IPS-18a (cell line): ENCODE measurements at regions not wholly inside any gene's neighbourhood (a gene's known extent, or its start where the extent isn't known, plus 50 kb on each side); places are given as distances from the start of the nearest gene placed in this dataset.

ENCODE experiments used
- H3K27ac ChIP-seq: one replicate; pipeline ENCODE4 v1.5.1; 2013; ENCODE audit warnings: low read length
- H3K27me3 ChIP-seq: one replicate; pipeline ENCODE4 v1.6.1; 2013; ENCODE audit warnings: mild to moderate bottlenecking, low read length; ENCODE audit not compliant: control insufficient read depth, insufficient read depth
- H3K36me3 ChIP-seq: one replicate; pipeline ENCODE4 v1.6.1; 2013; ENCODE audit warnings: low read depth, low read length; ENCODE audit not compliant: control insufficient read depth
- H3K4me1 ChIP-seq: one replicate; pipeline ENCODE4 v1.6.1; 2013; ENCODE audit warnings: low read depth, low read length; ENCODE audit not compliant: control insufficient read depth
- H3K4me3 ChIP-seq: one replicate; pipeline ENCODE4 v1.5.1; 2013; ENCODE audit warnings: low read length
- H3K9ac ChIP-seq: one replicate; pipeline ENCODE4 v1.6.1; 2013; ENCODE audit warnings: mild to moderate bottlenecking, low read length, moderate library complexity
- H3K9me3 ChIP-seq: one replicate; pipeline ENCODE4 v1.6.1; 2013; ENCODE audit warnings: low read depth, low read length; ENCODE audit not compliant: control insufficient read depth

DNA sequence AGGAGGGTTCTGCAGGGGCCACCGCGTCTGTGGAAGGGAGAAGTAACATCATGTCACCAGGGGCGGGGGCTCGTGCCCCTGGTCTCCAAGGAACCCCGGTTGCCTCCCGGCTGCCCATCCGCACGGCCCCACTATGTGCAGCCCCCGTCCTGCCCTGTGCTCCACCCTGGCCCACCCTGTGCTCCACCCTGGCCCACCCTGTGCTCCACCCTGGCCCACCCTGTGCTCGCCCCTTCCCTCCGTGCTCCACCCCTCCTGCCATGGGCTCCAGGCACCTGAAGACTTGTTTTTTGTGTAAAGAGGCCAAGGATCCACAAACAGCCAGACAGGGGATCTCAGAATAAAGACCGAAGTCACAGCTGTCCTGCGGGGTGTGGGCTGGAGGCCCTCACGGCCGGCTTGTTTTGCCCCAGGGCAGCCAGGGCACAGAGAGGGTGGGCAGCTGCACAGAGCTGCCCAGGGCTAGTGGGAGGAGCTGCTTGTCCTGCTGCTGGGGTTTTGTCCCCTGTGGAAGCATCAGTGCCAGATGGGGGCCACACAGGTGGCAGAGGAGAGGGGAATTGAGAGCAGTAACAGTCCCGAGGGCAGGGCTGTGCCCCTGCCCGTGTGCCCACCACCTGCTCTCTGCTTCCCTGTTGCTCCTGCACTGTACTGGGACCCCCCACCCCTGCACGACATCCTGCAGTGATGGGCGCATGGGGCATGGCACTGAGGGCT lies 147.0 kb upstream of the CIBAR2 start:
- H3K27ac ChIP-seq = no peak overlapping the region
- no peaks in the 10 kb centered on the region for H3K27me3 ChIP-seq
- no peaks in the 10 kb centered on the region for H3K9me3 ChIP-seq
- H3K4me1 ChIP-seq = no peaks in the 10 kb centered on the region
- H3K36me3 ChIP-seq = no peaks in the 10 kb centered on the region
- H3K9ac ChIP-seq = no peak overlapping the region
- no peak overlapping the region for H3K4me3 ChIP-seq

DNA sequence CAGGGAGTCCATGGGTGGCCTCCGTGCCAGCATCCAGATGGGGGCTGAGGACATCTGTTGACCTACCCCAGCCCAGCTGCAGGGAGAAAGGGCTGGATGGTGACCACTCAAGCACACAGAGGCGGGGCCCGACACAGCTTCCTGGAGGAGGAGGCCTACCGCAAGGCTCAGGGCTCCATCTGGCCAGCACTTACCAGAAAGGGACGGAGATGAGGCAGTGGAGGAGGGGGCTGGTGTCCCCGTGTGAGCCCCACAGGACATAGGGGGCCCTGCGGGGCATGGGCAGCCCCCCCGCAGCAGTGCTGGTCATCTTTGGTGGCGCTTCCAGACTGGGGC lies 147.5 kb upstream of the CIBAR2 start:
- no peaks in the 10 kb centered on the region for H3K4me1 ChIP-seq
- H3K27ac ChIP-seq = no peak overlapping the region
- H3K4me3 ChIP-seq = no peak overlapping the region
- H3K27me3 ChIP-seq = no peaks in the 10 kb centered on the region
- no peak overlapping the region for H3K9ac ChIP-seq
- no peaks in the 10 kb centered on the region for H3K9me3 ChIP-seq
- no peaks in the 10 kb centered on the region for H3K36me3 ChIP-seq

DNA sequence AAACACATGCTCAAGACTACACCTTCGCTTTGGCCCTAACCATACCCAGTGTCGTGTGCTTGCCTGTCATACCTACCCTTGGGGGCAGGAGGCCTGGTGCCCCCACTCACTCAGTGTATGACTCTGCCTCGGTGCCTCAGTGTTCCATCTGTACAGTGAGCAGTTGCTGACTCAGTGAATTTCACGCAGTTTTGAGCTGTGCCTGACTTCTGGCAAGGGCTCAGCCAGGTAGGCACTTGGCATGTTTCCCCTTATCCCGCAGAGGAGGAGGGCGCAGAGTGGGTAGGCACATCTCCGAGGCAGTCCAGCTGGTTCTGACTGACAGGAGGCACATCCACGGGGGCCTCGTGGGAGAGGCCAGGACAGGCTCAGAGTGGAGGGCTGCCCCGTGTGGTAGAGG lies 148.9 kb upstream of the CIBAR2 start:
- Histone ChIP-seq H3K4me1 (no peaks in the 10 kb centered on the region), H3K27me3 (no peaks in the 10 kb centered on the region), H3K36me3 (no peaks in the 10 kb centered on the region), H3K4me3 (no peak overlapping the region), H3K9me3 (no peaks in the 10 kb centered on the region), H3K27ac (no peak overlapping the region), H3K9ac (no peak overlapping the region)

DNA sequence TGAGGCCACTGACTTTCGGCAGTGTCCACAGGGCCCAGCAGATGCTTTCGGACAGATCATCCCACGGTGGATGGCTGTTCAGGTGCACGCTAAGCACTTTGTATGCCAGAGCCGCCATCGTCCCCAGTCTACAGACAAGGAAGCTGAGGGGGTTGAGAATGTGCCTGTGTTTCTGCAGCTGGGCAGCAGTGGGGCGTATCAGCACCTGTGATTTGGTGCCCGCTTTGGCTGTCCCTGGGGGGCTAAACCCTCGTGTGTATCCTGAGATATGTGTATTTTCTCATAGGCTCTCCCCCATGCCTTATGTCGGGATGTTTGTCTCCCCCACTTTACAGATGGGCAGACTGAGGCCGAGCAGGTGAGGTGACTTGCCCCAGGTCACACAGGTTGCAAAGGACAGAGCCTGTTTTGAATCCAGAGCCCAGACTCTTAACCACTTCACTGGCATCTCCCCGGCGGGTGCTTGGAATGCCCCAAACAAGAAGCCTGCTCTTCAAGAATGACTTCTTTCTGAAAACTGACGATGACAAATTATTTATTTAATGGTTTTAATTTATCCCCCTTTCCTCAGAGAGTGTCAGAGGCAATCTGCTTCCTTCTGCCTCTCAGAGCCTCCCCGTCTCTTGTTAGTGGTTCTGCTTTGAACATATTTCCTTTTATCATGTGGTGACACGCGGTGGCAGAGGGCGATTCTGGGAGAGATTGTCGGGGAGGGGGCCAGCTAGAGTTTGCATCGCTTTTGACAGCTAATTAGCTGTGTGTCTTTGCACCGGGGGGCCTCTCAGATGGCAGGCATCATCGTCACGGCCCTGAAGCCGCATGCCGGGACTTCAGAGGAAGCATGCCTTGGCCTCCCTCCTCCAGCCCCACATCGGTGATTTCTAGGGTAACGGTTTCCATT lies 149.6 kb upstream of the CIBAR2 start:
- Histone ChIP-seq H3K9ac (no peak overlapping the region), H3K36me3 (no peaks in the 10 kb centered on the region), H3K4me3 (no peak overlapping the region), H3K27me3 (no peaks in the 10 kb centered on the region), H3K27ac (no peak overlapping the region), H3K4me1 (no peaks in the 10 kb centered on the region), H3K9me3 (no peaks in the 10 kb centered on the region)

DNA sequence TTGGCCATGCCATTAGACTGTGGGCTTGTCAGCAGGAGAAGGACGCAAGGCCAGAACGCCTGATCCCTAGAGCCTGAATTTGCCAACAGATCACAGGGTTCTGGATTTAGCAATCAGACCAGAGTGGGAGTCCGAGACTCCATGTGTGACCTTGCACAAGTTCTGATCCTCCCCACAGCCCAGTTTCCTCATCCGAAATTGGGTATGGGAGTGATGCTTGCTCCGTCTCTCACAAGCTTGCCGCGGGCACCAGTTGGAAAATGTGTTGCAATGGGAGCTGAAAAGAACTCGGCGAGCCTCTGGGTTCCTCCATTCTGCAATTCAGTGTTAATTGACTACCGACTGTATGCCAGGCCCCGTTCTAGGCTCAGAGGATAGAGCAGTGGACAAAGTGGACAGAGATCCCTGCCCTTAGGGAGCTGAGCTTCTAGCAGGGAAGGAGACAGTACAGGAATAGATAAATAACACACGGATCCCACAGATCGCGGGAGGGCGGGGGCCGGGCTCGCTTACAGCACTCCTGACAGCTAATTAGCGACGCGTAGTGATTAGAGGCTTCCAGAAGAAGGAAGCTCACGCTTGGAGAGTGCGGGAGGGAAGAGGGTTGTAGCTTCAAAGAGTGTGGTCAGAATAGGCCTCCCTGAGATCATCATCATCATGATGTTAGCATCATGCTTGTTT lies 150.4 kb upstream of the CIBAR2 start:
- Histone ChIP-seq H3K27ac (no peak overlapping the region), H3K4me3 (no peak overlapping the region), H3K9ac (no peak overlapping the region), H3K4me1 (no peaks in the 10 kb centered on the region), H3K9me3 (no peaks in the 10 kb centered on the region), H3K36me3 (no peaks in the 10 kb centered on the region), H3K27me3 (no peaks in the 10 kb centered on the region)

DNA sequence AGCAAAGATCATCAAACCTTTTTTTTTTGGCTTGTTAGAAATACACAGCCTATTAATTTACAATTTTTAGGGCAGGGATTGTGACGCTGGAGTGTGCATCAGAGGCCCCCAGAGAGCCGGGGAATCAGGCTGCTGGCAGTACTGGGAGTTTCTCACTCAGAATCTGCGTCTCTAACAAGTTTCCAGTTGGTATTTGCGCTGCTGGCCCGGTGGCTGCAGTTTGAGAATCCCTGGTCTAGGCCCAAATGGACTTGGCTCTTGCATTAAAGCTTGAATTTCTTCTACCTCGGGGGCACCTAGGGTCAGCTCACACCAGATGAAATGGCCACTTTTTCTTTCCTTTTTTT lies 150.9 kb upstream of the CIBAR2 start:
- Histone ChIP-seq H3K27me3 (no peaks in the 10 kb centered on the region), H3K9ac (no peak overlapping the region), H3K4me3 (no peak overlapping the region), H3K27ac (no peak overlapping the region), H3K36me3 (no peaks in the 10 kb centered on the region), H3K4me1 (no peaks in the 10 kb centered on the region), H3K9me3 (no peaks in the 10 kb centered on the region)

GRCh38 chr16:85264752-85265151 lies 152.5 kb upstream of the CIBAR2 start:
- no peaks in the 10 kb centered on the region for H3K27me3 ChIP-seq
- H3K9ac ChIP-seq = no peak overlapping the region
- no peaks in the 10 kb centered on the region for H3K9me3 ChIP-seq
- no peak overlapping the region for H3K27ac ChIP-seq
- H3K4me3 ChIP-seq = no peak overlapping the region
- H3K4me1 ChIP-seq = no peaks in the 10 kb centered on the region
- H3K36me3 ChIP-seq = no peaks in the 10 kb centered on the region

GRCh38 chr16:85265161-85265784 lies 153.0 kb upstream of the CIBAR2 start:
- no peak overlapping the region for H3K9ac ChIP-seq
- H3K4me3 ChIP-seq = no peak overlapping the region
- no peaks in the 10 kb centered on the region for H3K36me3 ChIP-seq
- no peaks in the 10 kb centered on the region for H3K4me1 ChIP-seq
- no peak overlapping the region for H3K27ac ChIP-seq
- no peaks in the 10 kb centered on the region for H3K9me3 ChIP-seq
- no peaks in the 10 kb centered on the region for H3K27me3 ChIP-seq

DNA sequence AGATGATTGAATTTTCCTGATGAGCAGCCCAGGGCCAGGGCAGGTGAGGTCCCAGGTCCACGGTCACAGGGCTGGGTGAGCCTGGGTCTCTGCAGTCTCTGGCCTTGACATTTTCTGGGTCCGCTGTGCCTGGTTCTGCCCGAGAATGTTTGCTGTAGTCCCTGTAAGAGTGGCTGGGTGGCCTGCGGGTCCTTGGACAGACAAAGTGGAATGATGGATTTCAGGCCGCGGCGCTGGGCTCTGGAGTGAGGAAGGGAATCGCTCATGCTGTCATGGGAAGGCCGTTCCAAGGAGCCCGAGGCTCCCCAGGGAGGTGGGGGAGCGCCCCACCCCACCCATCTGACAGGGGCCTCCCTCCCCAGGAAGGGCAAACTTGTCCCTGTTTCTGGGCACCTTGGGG lies 153.5 kb upstream of the CIBAR2 start:
- Histone ChIP-seq H3K27me3 (no peaks in the 10 kb centered on the region), H3K4me3 (no peak overlapping the region)

DNA sequence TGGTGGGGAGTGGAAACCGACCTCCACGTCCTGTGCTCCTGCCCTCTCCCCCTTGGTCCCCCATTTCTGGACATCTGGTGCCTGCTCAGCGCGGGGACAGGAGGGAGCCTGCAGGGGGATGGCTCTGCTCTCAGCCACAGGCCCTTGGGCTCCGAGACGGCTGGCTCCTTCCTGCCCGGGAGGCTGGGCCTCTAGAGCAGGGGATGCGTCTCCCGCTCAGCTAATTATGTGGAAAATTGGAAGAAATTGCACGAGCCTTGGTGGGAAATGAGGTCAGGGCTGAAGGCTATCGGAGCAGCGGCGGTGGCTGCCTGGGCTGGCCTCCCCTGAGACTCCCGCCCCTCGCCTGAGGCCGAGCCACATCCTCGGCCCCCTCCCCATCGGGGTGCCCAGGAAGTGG lies 154.6 kb upstream of the CIBAR2 start:
- Histone ChIP-seq H3K9ac (no peak overlapping the region), H3K4me1 (no peaks in the 10 kb centered on the region), H3K9me3 (no peaks in the 10 kb centered on the region), H3K36me3 (no peaks in the 10 kb centered on the region), H3K4me3 (no peak overlapping the region), H3K27me3 (no peaks in the 10 kb centered on the region), H3K27ac (no peak overlapping the region)

More for the DNA sequence above, 153.5 kb upstream of the CIBAR2 start:
- no peaks in the 10 kb centered on the region for H3K9me3 ChIP-seq
- H3K27ac ChIP-seq = no peak overlapping the region
- no peaks in the 10 kb centered on the region for H3K4me1 ChIP-seq
- H3K36me3 ChIP-seq = no peaks in the 10 kb centered on the region
- no peak overlapping the region for H3K9ac ChIP-seq

DNA sequence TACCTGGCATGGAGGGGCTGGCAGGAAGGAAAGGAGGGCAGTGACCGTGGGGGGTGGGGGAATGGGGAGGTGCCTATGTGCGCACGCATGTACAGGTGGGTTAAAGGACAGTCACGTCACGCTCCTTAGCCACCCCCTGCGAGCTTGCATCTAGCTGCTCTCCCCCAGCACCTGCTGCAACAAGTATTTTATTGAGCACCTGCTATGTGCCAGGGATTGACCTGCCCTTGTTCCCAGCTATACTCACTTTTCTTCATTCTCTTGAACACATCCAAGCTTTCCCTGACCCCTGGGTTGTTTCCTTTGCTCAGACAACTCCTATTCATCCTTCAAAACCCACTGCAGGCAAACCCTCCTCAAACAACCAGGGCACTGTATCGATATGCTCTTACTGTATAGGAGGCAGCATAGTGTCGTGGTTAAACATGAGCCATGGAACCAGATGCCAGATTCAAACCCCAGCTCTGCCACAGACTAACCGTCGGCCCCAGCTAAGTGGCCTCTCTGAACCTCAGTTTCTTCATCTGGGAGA lies 155.2 kb upstream of the CIBAR2 start:
- Histone ChIP-seq H3K36me3 (no peaks in the 10 kb centered on the region), H3K4me1 (no peaks in the 10 kb centered on the region), H3K9ac (no peak overlapping the region), H3K9me3 (no peaks in the 10 kb centered on the region), H3K27me3 (no peaks in the 10 kb centered on the region), H3K27ac (no peak overlapping the region), H3K4me3 (no peak overlapping the region)
